Activated T-helper 17 cell treated with anti-CD3 and anti-CD28 coated beads, Interleukin-2, amount 50 U/mL, for 72 hours (primary cell): ENCODE measurements at regions not wholly inside any gene's neighbourhood (a gene's known extent, or its start where the extent isn't known, plus 50 kb on each side); places are given as distances from the start of the nearest gene placed in this dataset.

Experiments used
- ATAC-seq: fragments of 150-1000 bp; cut with Tn5 transposase; replicated peaks from 2 replicates; pipeline ENCODE4 v1.10.0; 2021; ENCODE audit warnings: mild to moderate bottlenecking, moderate library complexity
- H3K27ac Mint-ChIP-seq: one replicate; pipeline ENCODE4 v1.8.0; 2022; ENCODE audit warnings: mixed read lengths
- H3K27me3 Mint-ChIP-seq: one replicate; pipeline ENCODE4 v1.8.0; 2022; ENCODE audit warnings: mixed read lengths
- H3K36me3 Mint-ChIP-seq: one replicate; pipeline ENCODE4 v1.8.0; 2022; ENCODE audit warnings: low read depth, mild to moderate bottlenecking, mixed read lengths
- H3K4me1 Mint-ChIP-seq: one replicate; pipeline ENCODE4 v1.8.0; 2022; ENCODE audit warnings: mixed read lengths
- H3K4me3 Mint-ChIP-seq: one replicate; pipeline ENCODE4 v1.8.0; 2022; ENCODE audit warnings: mild to moderate bottlenecking, mixed read lengths
- H3K9me3 Mint-ChIP-seq: one replicate; pipeline ENCODE4 v1.8.0; 2022; ENCODE audit warnings: mixed read lengths

DNA sequence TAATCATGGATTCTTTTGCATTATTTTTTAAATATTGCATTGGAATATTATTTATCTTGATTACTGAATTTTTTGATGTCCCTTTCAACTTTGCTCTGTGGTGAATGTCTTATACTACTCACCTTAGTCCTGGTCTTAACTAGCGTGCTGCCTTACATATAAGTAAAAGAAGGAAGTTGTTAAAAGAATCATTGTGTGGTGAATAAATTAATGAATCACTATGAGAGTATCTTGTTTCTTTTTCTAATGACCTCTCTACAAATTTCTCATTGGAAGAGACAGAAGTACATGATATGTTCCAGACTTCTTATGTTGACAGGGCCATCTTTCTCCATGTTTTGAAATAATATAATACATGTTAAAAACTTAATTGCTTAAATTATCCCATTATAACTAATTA is 432.6 kb upstream of the MMADHC start:
- Mint-ChIP-seq H3K4me1 (no peaks in the 10 kb centered on the region), H3K9me3 (peaks cover 3% of the 10 kb centered on the region), H3K27ac (no peak overlapping the region), H3K27me3 (no peaks in the 10 kb centered on the region), H3K4me3 (no peak overlapping the region), H3K36me3 (no peaks in the 10 kb centered on the region)
- no peak for ATAC-seq

DNA sequence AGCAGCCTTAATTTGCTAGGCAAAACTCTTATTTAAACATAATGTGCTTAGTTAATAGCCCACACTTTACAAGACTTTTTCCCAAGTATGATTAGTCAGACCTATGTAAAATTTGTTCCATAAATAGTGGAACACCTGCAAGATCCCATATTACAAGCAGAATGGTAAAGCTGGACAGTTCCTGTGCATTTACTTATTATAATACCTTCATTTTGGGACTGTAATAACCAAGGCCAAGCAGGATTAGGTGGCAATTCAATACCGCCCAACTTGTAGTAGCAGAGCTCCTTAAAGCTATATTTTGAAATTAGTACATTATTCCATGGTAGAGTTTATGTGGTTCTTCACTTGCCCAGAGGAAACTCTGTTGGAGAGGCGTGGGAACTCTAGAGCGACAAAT is 431.5 kb upstream of the MMADHC start:
- H3K27ac Mint-ChIP-seq, result no peak overlapping the region
- no peaks in the 10 kb centered on the region for H3K36me3 Mint-ChIP-seq
- ATAC-seq, result no peak
- H3K27me3 Mint-ChIP-seq, result no peaks in the 10 kb centered on the region
- peaks cover 3% of the 10 kb centered on the region for H3K9me3 Mint-ChIP-seq
- no peak overlapping the region for H3K4me3 Mint-ChIP-seq
- H3K4me1 Mint-ChIP-seq, result no peaks in the 10 kb centered on the region

DNA sequence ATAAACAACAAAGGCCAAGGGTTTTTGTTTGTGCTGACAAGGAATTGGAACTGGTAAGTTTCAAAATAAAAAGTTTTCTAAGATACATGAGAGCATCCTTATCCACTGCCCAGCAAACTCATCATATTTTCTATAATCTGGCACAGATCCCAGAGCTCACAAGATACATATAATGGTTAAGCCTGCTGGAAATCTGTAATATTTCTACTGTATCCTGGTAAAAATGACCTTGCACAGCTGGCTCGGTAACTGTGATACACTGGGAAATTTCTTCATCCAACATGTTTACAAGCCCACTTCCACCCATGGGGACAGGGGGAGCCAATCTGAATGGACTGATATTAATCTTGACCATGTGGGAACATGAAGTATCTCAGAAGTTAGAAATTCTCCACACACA is 425.4 kb upstream of the MMADHC start:
- H3K4me1 Mint-ChIP-seq, result no peaks in the 10 kb centered on the region
- ATAC-seq, result no peak
- H3K27ac Mint-ChIP-seq, result no peak overlapping the region
- H3K9me3 Mint-ChIP-seq, result peaks cover 6% of the 10 kb centered on the region
- H3K36me3 Mint-ChIP-seq, result no peaks in the 10 kb centered on the region
- no peak overlapping the region for H3K4me3 Mint-ChIP-seq
- H3K27me3 Mint-ChIP-seq, result no peaks in the 10 kb centered on the region

DNA sequence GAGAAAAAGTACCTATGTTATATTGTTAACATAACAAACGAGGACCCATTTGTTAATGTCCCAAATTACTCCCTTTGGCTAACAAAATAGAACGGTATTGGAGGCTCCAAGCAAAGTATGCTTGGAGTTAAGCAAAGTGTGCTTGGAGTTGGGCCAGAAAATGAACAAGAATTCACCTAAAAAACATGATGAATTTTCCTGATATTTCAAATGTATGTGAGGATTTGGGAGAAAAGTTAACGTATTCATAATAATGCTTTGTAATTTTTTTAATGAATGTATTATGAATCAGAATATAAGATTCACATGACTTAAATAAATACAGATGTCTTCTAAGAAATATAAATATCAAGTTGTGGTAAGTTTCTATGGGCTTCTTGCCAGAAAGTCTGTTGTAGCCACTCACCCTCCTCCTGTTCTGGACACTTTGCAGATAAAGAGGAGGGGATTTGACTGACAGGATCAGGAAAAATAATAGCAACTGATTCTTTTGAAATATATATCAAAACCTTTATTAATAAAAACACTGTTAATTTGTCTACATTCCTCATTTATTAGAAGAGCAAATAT is 423.7 kb upstream of the MMADHC start:
- H3K36me3 Mint-ChIP-seq, result no peaks in the 10 kb centered on the region
- H3K4me1 Mint-ChIP-seq, result no peaks in the 10 kb centered on the region
- H3K9me3 Mint-ChIP-seq, result peaks cover 4% of the 10 kb centered on the region
- no peak for ATAC-seq
- H3K27ac Mint-ChIP-seq, result no peak overlapping the region
- no peaks in the 10 kb centered on the region for H3K27me3 Mint-ChIP-seq
- H3K4me3 Mint-ChIP-seq, result no peak overlapping the region

DNA sequence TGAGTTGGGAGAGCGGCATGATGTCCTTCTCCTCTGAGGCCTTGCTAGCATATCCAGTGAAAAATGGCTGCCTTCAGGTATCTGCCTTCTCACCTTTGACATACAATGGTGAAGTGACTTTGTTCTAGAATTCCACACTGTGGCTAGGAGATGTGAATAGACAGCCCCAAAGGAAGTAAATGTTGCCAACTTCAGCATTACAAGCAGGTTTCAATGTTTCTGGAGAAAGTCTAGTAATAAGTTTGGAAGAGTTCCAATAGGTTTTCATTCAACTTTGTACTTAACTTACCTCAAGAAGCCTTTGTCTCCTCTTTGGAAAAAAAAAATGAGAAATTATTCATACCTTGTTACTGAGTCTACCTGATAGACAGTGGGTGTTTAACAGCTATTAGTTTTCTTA is 421.3 kb upstream of the MMADHC start:
- Mint-ChIP-seq H3K9me3 (peaks cover 4% of the 10 kb centered on the region), H3K4me1 (no peaks in the 10 kb centered on the region), H3K27me3 (no peaks in the 10 kb centered on the region), H3K36me3 (no peaks in the 10 kb centered on the region), H3K4me3 (no peak overlapping the region), H3K27ac (no peak overlapping the region)
- no peak for ATAC-seq

DNA sequence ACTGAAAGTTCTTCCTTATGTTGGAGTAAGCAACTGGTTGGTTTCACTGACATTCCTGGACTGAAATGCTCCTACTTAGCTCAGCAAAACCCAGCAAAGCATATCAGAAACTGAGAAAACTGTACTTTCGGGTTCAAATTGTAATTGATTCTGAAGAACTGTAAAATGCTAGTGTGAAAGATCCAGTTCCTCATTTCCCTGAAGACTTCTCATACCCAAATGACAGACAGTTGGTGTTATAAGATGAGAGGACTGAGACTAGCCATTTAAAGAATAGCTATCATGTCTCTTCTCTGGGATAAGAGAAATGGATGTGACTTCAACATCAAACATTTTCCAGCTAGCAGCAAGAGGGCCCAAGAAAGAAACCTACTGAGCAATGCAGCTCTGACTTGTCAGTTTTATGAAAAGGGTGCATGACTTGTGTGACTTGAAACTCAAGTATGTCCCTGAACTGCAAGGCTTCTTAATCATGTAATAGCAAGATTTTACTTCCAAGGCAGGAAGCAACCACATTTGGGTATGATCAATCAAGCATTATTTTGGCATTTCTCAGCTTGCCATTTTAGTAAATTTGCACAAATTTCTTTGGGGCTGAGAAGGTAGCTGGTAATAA is 420.3 kb upstream of the MMADHC start:
- no peaks in the 10 kb centered on the region for H3K36me3 Mint-ChIP-seq
- no peaks in the 10 kb centered on the region for H3K27me3 Mint-ChIP-seq
- no peak overlapping the region for H3K27ac Mint-ChIP-seq
- H3K9me3 Mint-ChIP-seq, result peaks cover 4% of the 10 kb centered on the region
- H3K4me3 Mint-ChIP-seq, result no peak overlapping the region
- ATAC-seq, result no peak
- no peaks in the 10 kb centered on the region for H3K4me1 Mint-ChIP-seq

DNA sequence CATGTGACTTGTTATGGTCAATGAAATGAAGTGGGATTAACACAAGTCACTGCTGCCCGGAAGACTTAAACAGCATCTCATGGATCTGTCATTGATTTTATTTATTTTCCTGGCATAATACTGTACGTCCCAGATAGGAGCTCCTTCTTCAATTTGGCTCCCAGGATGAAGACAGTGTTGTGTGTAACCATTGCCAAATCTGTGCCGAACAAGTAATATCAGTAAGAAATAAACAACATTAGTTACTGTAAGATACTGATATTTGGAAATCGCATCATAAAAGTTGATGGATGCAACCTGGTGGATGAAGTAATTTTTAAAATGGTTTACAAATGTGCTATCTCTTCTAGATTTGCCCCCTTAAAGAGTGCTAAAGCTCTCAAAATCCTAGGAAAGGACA is 419.0 kb upstream of the MMADHC start:
- Mint-ChIP-seq H3K27me3 (no peaks in the 10 kb centered on the region), H3K4me3 (no peak overlapping the region), H3K36me3 (no peaks in the 10 kb centered on the region), H3K27ac (no peak overlapping the region), H3K9me3 (no peaks in the 10 kb centered on the region), H3K4me1 (no peaks in the 10 kb centered on the region)
- ATAC-seq, result no peak

DNA sequence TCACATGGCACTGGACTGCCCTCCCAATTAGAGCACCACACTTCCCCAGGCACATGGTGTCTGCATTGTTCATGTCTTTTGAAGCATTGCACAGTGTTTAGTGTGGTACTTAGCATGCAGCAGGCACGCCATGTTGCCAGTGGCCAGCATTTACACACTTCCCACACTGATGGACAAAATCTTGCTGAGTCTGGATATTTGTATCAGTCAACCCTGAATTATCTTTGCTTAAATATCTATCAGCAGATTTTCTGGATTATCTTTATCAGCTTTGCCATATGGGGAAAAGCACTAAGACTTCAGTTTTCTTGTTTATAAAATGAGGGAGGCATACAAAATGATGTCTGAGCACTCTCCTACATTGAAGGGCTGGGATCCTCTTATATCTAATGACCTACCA is 416.0 kb upstream of the MMADHC start:
- Mint-ChIP-seq H3K4me3 (no peak overlapping the region), H3K27me3 (no peaks in the 10 kb centered on the region), H3K4me1 (no peaks in the 10 kb centered on the region), H3K36me3 (no peaks in the 10 kb centered on the region), H3K9me3 (no peaks in the 10 kb centered on the region), H3K27ac (no peak overlapping the region)
- no peak for ATAC-seq

DNA sequence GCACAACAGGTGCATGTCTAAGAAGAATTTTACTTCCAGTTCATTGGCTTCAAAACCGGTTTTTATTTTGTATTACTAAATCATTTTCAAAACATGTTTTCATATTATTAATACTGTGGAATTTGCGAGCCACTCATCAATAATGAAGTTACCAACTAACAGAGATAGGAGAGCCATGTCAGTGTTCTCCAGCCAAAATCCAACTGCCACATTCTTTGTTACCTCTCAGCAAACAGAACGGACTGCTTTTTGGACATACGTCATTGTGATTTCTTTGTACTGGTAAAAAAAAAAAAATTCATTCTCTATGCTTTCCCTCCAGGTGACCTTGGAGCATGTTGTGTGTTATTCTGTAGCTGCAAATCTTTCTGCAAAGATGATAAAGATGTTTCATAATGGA is 414.2 kb upstream of the MMADHC start:
- Mint-ChIP-seq H3K9me3 (no peaks in the 10 kb centered on the region), H3K27me3 (no peaks in the 10 kb centered on the region), H3K4me3 (no peak overlapping the region), H3K4me1 (no peaks in the 10 kb centered on the region), H3K27ac (no peak overlapping the region), H3K36me3 (no peaks in the 10 kb centered on the region)
- no peak for ATAC-seq

DNA sequence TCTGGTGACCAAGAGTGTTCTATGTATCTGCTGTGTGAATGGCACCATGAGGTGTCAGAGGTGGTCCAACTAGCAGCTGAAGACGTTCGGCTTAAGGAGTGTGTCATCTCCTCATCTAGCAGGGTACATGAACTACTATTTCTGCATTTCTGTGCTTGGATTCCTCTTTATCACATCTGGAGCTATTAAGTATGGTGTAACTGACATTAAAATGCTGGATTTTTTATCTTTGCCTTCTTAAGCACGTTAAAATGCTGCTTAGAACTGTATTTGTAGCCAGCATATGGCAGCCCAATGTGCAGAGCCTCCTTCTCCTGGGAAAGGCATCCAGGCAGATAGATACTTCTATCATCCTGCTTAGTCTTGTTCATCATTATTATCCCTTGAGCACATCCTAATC is 409.3 kb upstream of the MMADHC start:
- H3K9me3 Mint-ChIP-seq, result no peaks in the 10 kb centered on the region
- H3K27ac Mint-ChIP-seq, result no peak overlapping the region
- no peaks in the 10 kb centered on the region for H3K27me3 Mint-ChIP-seq
- no peaks in the 10 kb centered on the region for H3K36me3 Mint-ChIP-seq
- no peak overlapping the region for H3K4me3 Mint-ChIP-seq
- ATAC-seq, result no peak
- no peaks in the 10 kb centered on the region for H3K4me1 Mint-ChIP-seq

DNA sequence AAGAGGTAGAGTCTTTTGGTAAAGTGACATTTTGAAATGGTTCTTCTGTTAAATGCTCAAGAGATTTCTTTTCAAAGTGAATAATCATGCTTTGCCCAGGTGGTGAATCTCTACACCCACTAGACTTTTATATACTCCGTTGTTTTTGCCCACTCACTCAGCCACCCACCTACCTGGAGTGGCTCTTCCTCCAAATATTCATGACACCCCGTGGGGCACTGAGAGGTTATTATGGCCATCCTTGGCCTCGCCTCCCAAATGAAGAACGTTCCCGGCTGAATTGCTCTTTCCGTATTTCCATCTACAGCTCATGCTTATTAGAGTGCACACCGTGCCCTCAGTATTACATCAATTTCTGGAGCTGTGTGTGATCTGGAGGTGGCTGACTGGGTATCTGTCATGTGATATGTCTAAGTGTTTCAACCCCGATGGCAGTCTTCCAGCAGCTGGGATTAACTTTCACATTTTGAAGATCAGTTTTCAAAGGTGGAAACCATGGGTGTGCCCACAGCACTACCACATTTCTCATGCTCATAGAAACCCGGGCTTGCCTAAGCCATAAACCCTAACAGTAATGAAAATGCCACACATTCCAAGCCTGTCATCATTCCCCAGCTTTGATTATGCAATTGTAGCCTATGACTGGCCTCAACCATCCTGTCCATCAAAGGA is 406.6 kb upstream of the MMADHC start:
- Mint-ChIP-seq H3K4me3 (no peak overlapping the region), H3K9me3 (no peaks in the 10 kb centered on the region), H3K4me1 (no peaks in the 10 kb centered on the region), H3K27me3 (no peaks in the 10 kb centered on the region), H3K27ac (no peak overlapping the region), H3K36me3 (no peaks in the 10 kb centered on the region)
- no peak for ATAC-seq

DNA sequence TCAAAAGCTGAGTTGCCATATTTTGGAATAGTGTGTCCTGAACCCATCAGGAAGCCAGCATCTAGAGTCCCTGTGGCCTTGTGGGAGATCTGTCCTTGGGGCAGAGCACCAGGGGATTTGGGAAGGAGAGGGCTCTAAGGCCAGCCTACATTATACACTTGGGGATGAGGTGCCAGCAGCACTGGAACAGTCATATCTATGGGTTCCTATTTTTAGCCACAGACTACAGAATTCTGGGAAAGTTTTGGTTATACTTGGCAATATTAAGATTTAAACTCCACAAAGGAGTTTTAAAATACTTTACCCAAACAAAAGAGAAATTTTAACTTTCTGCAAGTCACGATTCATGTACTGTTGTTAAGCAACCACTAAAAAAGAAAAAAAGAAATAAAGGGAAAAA is 405.7 kb upstream of the MMADHC start:
- Mint-ChIP-seq H3K4me3 (no peak overlapping the region), H3K27ac (no peak overlapping the region), H3K36me3 (no peaks in the 10 kb centered on the region), H3K9me3 (no peaks in the 10 kb centered on the region), H3K27me3 (no peaks in the 10 kb centered on the region), H3K4me1 (no peaks in the 10 kb centered on the region)
- ATAC-seq, result no peak

DNA sequence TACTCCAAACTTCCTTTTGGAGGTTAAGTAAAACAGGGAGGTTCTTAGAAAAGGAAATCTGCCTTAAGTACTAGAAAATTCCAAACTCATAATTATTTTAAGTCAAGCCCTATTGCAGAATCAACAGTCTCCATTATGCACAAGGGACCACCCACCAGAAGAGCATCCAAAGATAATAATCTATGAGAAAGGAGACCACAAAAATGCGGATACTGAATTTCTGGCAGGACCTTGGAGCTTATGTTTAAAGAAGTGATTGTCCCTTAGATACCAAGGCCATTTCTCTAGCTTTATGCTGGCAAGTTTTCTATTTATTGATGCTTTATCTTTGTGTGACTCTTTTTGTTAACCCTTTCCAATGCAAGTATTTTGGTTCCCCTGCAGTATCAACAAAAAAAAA is 404.0 kb upstream of the MMADHC start:
- Mint-ChIP-seq H3K36me3 (no peaks in the 10 kb centered on the region), H3K4me1 (no peaks in the 10 kb centered on the region), H3K4me3 (no peak overlapping the region), H3K9me3 (no peaks in the 10 kb centered on the region), H3K27ac (no peak overlapping the region), H3K27me3 (no peaks in the 10 kb centered on the region)
- ATAC-seq, result no peak

DNA sequence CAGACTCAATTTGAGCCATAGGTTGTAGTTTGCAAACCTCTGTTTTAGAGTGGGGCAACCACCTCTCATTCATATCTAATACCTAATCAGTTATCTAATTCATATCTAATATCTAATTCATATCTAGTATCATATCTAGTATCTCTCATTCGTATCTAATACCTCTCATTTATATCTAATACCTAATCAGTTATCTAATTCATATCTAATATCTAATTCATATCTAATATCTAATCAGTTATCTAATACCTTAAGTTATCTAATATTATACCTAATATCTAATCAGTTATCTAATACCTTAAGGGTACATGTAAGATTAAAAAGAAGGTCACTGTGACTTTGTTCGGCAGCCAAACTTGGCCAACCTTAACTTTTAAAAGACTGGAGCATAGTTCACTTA is 403.4 kb upstream of the MMADHC start:
- H3K4me3 Mint-ChIP-seq, result no peak overlapping the region
- H3K36me3 Mint-ChIP-seq, result no peaks in the 10 kb centered on the region
- H3K27ac Mint-ChIP-seq, result no peak overlapping the region
- no peaks in the 10 kb centered on the region for H3K4me1 Mint-ChIP-seq
- H3K27me3 Mint-ChIP-seq, result no peaks in the 10 kb centered on the region
- ATAC-seq, result no peak
- H3K9me3 Mint-ChIP-seq, result no peaks in the 10 kb centered on the region

DNA sequence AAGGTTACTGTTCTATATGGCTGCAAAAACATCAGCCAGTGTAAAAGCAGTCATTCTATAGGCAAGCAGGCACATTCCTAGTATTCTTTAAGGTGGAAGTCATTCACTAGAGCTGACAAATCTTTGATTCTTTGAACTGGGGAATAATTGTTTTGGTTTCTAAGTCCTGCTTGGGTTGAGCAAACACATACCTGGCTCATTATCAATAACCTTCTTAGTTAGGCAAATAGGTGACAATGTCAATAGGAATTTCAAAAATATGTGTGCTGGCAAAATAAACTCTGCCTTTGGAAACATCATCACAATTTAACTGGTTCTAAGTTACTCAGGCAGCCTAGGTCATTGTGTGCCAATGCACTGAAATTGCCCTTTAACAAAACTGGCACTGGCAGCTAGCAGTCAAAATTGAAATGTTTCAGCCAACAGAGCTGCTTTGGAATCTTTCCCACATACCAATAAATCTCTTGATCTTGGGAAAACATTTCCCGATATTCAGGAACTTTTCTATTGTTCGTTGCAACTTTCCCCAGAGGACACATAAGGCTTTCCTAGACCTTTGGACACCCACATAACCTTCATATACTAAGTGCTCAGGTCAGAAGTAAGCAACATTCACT is 402.0 kb upstream of the MMADHC start:
- Mint-ChIP-seq H3K36me3 (no peaks in the 10 kb centered on the region), H3K27me3 (no peaks in the 10 kb centered on the region), H3K27ac (no peak overlapping the region), H3K9me3 (no peaks in the 10 kb centered on the region), H3K4me1 (no peaks in the 10 kb centered on the region), H3K4me3 (no peak overlapping the region)
- ATAC-seq, result no peak
